AG08395 (cell line): ENCODE measurements at regions not wholly inside any gene's neighbourhood (a gene's known extent, or its start where the extent isn't known, plus 50 kb on each side); places are given as distances from the start of the nearest gene placed in this dataset.
"Not testable (repeated sequence)": the region's sequence is repeated elsewhere in the genome, so short reads cannot be mapped to it uniquely, and the experiment has no call there.

ENCODE experiments used
- DNase-seq: peaks from one replicate; pipeline ENCODE4 v3.0.0; 2012; ENCODE audit warnings: mixed read lengths, low spot score

DNA sequence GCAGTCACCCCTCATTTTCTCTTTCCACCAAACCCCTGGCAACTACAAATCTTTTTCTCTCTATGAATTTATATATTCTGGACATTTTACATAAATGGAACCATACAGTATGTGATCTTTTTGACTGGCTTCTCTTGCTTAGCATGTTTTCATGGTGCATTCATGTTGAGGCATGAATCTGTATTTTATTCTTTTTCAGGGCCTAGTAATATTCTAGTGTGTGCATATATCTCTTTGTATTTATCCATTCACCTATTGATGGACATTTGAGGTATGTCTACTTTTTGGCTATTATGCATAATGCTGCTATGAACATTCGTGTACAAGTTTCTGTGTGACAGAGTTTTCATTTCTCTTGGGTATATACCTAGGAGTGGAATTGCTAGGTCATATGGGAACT, 78.2 kb downstream of the HACD1 start:
- DNase-seq: no peak

DNA sequence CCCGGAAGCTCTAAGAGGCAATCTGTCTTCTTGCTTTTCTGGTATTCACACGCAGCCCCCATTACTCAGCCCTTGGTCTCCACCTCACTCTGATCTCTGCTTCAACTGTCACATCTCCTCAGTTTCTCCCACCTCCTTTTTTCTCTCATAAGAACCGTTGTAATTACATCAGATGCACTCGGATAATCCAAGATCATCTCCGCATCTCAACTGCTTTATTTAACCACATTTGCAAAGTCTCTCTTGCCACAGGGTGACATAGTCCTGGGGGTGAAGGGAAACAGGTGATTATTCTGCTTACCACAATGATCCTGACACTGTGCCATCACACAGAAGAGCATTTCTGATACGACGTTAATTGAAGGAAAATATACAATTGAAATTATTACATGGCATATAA, 79.9 kb downstream of the HACD1 start:
- DNase-seq: no peak

DNA sequence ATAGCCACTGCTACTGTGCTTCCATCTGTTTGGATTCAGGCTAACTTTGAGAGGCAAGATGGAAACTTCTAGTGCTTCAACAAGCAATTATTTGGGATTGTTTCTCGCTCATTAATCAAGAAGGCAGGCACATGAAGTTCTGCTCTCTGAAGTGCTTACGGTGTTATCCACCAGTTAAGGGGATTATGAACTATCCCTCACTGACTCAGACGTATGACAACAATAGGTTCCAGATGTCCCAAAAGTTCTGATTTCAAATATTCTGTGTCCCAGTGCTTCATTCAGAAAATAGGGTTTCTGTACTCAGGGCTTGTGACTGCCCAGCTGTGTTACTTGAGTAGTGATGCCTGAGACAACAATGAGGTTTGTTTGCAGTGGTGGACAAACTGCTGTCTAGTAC, 81.0 kb downstream of the HACD1 start:
- DNase-seq: peak; percentile 33

DNA sequence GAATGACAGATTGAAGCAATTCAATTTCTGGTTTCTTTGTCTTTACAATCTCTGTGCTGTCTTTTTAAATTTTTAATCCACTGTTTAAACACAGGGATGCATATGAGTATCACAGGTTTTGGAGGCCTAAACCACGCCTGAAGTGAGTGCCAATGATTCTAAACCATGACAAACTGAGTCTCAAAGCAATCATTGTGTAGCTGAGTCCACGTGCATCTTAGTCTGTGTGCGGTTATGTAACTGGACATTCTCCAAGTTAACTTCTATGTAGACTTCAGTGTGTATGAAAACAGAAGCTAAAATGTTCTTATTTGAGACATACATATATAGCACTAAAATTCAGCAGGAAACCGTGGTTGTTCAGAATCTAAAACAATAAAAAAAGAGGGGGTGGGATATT, 79.3 kb upstream of the ST8SIA6 start:
- DNase-seq: no peak

DNA sequence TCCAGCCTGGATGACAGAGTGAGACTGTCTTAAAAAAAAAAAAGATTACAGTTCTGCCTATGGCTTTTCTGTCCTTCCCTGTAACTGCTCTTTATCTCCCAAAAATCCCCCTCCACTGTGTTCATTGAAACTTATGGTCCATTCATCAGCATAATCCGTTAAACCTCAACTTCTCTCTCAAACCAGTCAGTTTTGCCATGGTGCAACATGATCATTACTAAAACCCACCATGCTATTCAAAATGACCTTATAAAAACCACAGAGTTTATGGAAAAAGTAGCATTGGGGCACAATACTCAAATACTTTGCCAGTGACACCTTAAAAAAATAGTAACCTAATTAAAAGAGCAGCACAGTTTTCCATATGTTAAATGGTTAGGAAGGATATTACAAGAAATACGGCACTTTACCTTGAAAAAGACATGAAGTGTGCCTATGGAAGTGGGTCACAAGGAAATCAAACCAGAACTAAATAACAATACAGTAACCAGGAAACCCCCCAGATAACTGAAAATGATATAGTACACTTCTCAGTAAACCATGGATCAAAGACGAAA, 74.0 kb upstream of the ST8SIA6 start:
- no peak for DNase-seq

DNA sequence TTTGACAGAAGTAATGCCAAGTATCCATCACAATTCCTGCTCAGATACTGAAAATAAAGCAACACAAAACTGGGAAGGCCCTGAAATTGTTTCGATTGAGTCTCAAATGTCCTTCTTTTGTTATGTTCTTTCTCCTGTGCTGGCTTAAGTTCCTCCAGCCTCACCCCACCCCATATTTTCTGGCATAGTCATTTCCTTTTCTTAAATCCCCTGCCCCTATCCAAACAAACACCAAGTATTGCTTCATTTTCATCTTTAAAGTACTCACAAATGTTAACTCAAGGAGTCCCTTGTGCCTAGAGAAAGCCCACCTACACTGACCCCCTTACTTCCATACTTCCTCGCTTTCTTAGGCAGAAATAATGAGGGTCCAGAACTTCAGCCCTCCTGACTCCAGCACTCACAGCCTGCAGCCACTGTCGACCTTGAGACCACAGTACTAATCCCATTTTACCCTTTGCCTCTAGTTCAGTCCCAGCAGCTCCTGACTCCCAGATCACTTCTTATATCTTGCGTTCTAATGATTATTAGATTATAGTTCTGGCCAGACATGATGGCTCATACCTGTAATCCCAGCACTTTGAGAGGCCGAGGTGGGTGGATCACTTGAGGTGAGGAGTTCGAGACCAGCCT, 73.2 kb upstream of the ST8SIA6 start:
- peak; percentile 59 for DNase-seq

DNA sequence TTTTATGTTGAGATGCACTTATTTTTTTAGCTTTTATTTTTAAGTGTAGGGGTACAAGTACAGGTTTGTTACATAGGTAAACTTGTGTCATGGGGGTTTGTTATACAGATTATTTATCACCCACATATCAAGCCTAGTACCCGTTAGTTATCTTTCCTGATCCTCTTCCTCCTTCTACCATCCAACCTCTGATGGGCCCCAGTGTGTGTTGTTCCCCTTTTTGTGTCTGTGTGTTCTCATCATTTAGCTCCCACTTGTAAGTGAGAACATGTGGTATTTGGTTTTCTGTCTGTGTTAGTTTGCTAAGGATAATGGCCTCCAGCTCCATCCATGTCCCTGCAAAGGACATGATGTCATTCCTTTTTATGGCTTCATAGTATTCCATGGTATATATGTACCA, 72.2 kb upstream of the ST8SIA6 start:
- not testable (repeated sequence) for DNase-seq

DNA sequence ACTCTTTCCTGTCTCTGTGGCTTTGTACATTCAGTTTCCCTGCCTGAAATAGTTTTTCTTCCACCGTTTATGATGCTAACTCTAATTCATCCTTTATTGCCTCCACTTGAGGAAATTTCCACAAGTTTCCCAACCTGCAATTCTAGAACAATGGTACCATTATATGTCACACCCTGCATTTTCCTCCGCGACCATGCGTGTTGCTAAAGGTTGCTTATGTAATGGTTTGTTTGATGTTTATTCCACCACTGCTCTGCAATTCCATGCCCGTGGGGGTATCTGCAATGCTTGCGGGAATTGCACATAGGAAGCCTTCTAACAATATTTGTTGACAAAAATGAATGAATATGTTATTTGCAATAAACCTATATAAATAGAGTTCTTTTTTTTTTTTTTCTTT, 69.5 kb upstream of the ST8SIA6 start:
- no peak for DNase-seq

DNA sequence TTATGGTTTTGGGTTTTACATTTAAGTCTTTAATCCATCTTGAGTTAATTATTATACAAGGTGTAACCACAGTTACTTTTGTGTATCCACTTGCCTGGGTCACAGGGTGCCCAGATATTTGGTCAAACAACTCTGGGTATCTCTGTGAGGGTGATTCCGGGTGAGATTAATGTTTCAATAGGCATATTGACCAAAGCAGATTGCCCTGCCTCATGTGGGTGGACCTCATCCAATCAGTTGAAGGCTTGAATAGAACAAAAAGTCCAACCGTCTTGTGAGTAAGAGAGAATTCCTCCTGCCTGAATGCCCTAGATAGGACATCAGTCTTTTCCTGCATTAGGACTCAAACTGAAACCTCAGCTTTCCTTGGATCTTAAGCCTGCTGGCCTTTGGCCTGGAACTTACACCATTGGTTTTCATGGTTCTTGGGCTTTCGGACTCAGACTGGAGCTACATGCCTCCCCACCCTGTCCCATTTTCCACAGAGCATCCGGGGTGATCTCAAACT, 68.9 kb upstream of the ST8SIA6 start:
- DNase-seq: no peak

DNA sequence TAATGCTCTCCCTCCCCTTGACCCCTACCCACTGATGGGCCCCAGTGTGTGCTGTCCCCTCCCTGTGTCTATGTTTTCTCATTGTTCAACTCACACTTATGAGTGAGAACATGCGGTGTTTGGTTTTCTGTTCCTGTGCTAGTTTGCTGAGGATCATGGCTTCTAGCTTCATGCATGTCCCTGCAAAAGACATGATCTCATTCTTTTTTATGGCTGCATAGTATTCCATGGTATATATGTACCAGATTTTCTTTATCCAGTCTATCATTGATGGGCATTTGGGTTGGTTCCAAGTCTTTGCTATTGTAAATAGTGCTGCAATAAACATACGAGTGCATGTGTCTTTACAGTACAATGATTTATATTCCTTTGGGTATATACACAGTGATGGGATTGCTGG, 67.9 kb upstream of the ST8SIA6 start:
- DNase-seq: not testable (repeated sequence)

DNA sequence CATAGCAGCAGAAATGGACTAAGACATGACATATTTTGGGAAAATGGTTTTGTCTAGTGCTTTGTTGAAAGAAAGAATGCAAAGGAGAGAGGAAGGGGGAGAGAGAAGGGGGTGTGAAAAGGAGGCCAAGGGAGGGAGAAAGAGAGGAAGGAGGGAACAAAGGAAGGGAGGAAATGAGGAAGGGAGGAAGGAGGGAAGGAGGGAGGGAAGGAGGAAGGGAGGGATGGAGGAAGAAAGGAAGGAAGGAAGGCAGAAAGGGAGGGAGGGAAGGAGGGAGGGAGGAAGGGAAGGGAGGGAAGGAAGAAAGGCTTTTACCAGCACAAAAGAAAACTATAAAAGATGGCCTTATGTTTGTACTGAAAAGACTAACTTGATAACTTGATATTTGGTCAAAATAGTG, 65.1 kb upstream of the ST8SIA6 start:
- DNase-seq: no peak

DNA sequence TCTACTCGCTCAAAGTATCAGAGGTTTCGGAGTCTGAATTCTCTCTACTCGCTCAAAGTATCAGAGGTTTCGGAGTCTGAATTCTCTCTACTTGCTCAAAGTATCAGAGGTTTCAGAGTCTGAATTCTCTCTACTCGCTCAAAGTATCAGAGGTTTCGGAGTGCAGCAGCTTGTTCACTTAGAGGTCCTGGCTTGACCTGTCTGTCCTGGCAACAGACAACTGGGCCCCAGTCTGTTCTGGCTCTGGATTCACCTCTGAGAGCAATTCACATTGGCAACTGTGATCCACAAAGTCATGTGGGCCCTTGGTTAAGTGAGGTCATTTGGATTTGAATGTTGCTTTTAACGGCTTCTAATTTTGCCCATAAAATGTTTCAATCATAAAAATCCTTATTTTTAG, 63.9 kb upstream of the ST8SIA6 start:
- DNase-seq: no peak

DNA sequence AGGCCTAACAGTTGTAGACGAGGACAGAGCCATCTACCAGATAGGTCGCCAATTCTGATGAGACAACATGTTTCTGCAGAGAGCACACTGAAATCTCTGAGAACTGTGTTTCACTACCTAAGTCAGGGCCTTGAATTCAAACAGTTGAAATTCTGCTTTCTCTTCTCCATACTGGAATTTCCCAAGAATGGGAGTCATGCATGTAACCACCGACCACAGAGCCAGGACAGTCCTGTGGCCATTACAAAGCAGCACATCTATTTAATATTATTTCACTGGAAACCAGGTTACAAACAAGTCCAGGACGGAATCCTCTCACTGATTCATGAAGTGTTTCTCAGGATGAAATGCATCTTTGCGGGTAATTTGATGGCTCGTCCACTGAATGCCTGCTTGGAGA, 62.0 kb upstream of the ST8SIA6 start:
- DNase-seq: peak; percentile 28

DNA sequence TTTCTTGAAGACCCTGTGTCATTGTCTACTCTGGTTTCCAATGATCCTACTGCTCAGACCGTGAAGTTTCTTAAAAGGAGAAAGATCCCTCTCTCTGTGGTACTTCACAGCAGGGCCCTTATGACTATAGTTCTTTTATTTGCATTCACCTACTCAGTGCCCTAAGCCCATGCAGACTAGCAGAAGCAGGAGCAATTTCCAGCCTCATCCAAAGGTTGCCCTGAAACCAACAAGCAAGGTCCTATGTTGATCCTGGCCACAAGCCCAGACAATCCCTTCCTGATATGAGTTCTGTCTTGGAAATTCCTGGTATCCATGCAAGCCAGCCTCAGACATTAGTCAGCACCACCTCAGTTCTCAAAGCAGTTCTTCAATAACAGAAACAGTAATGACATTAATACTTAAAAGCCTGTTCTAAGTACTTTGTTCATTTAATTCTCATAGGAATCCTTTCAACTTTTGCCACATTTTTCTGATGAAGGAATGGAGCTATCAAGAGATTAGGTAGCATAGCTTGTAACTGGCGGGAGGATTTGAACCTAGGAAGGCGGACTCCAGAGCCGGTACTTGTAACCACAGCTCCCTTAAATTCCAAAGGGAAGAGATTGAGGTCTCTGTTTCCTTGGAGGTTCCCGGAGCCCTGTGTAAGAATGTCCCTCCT, 58.1 kb upstream of the ST8SIA6 start:
- DNase-seq: peak; percentile 61

DNA sequence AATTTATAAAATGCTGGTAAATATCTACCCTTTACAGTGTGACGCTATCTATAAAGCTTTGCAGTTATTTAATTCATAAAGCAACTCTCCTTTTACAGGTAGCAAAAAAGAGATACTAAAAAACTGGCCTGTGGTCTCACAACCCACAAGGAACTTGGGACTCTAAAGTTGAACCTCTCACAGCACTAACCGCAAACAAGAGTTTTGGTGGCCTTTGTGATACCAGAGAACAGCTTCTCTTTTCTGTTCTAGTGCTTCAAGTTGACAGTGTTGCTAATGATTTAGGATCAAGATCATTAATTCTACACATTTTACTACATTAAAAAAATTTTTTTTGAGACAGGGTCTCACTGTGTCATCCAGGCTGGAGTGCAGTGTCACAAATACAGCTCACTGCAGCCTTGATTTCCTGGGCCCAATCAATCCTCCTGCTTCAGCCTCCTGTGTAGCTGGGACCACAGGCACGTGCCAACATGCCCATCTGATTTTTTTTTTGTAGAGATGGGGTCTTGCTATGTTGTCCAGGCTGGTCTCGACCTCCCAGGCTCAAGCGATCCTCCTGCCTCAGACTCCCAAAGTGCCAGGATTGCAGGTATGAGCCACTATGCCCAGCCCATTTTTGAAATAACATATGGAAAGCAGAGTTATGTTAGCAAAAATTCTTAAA, 56.0 kb upstream of the ST8SIA6 start:
- no peak for DNase-seq

DNA sequence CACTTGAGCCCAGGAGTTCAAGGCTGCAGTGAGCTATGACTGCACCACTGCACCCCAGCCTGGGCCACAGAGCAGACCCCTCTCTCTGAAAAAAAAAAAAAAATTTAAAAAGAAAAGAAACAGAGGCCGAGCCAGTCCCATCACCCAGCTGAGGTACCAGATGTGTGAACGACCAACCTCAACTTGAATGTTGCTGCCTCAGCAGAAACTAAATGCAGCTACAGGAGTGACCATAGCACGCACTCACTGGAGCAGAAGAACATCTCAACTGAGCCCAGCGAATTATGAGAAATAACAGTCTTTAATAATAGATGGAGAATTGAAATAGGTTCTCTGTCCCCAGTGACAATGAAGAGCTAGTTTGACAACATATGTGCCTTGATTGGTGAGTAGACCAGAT, 53.1 kb upstream of the ST8SIA6 start:
- DNase-seq: no peak

DNA sequence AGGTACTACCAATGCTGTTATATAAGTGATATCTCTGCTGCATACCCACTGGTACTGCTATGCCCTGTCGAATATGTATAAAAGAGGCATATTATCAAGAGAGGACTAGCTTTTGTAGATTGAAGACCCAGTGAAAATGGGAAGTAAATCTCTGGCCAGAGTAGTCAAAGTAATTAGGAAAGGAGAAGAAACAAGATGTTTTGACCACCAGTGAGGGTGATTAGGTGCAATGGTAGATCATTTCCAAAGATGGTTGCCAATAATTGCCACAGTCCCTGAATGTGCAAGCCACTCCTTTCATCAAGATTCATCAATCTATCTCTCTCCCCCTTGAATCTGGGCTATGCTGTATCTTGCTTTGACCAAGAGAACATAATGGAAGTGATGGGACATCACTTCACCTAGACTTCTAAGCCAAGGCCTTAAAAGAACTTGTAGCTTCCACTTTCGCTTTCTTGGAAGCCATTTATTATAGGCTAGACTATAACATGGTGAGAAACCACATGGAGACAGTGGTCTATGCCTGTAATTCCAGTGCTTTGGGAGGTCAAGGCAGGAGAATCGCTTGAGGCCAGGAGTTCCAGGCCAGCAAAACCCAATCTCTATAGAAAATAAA, 52.6 kb upstream of the ST8SIA6 start:
- no peak for DNase-seq

DNA sequence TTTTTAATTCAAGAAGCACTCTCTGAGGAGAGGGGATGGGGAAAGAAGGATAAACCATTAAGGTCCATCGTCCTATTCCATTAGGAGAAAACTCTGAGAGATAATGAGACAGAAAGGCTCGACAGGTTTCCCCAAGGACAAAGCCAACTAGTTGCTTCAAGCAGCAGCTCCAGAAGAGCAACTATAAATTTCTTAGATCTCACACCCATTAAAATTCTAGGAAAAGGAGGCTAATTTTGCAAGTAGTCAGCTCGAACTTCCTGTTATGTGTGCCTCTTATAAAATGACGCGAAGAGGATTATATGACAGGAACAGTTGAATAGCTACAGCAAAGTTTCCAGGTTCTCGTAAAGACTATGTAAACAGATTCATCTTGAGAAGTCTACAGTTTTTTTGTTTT, 52.0 kb upstream of the ST8SIA6 start:
- DNase-seq: no peak

DNA sequence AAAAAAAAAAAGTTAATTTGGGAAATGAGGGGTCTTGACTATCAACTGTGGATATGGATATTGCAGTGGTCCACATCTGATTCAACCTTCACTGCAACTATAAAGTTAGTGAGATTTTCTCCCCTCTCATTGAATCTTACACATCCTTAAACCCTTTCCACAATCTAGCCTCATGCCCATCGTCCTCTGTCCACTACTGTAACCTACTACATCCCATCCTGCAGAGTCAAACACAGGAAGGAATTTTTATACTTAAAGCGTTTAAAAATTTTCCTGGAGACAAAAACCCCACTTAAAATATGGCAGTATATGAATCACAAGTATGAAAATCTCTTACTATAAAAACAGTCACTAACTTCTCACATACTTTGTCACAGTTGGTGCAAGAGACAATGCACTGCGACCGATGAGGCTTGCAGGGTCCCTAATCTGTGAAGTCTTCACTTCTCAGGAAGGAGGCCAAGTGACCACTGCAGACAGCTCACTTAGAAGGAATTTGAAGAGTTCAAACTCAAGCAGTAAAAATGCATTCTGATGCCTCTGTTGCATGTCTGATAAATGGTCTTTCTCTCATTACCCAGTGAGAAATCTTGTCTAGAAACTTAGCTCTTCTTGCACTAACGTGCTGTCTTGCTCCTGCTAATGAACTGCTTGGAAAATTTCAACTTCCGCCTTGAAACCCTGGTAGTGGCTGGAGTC, 50.3 kb upstream of the ST8SIA6 start:
- DNase-seq: peak; percentile 73
